Ramos (cell line): ENCODE measurements at regions not wholly inside any gene's neighbourhood (a gene's known extent, or its start where the extent isn't known, plus 50 kb on each side); places are given as distances from the start of the nearest gene placed in this dataset.

Source experiments
- in situ Hi-C: fragments of 300-500 bp; cut with MboI; formaldehyde crosslinking; loops from one replicate; pipeline ENCODE4 v1.14.3; 2022; ENCODE audit warnings: low sequenced_read_pairs; ENCODE audit not compliant: unreplicated experiment

DNA sequence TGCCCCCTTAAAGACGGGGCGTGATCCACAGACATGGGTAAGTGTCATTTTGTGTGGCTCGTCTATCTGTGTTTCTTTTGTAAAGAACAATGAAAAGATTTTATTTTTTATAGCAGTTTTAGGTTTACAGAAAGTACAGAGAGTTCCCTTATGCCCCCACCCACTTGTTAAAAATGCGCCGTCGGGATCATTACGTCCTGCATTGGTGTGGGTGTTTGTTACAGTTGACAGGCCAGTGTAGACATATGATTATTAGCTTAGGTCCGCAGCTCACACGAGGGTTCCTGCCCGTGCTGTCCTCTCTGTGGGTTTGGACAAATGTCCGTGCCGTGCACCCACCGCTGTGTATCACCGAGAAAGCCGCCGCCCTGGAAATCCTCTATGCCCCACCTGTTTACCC lies 50.5 kb downstream of the RGS12 start:
- in situ Hi-C loops, result loop anchor here (10.0 kb wide), 1 partner anchor 101 kb away; the partner anchor contains the start of gene HGFAC

DNA sequence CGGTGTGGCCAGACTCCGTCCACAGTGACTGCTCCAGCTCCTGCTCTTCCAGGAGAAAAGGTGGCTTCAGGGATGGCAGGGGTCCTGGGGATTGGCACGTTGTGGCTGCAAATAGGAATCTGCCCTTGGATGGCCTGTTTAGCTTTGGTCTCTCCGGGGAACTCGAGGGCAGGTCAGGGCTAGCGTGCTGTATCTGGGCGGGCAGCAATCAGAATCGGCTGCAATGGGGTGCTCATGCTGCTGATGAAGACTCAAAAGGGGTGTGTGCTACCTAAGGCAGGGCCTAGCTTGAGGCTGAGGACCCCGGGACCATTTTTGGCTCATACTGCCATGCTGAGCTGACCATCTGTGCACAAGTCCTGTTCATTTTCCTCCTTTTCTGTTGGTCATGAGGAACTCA lies 51.3 kb downstream of the RGS12 start:
- in situ Hi-C loops, result loop anchor here (10.0 kb wide), 1 partner anchor 101 kb away; the partner anchor contains the start of gene HGFAC

DNA sequence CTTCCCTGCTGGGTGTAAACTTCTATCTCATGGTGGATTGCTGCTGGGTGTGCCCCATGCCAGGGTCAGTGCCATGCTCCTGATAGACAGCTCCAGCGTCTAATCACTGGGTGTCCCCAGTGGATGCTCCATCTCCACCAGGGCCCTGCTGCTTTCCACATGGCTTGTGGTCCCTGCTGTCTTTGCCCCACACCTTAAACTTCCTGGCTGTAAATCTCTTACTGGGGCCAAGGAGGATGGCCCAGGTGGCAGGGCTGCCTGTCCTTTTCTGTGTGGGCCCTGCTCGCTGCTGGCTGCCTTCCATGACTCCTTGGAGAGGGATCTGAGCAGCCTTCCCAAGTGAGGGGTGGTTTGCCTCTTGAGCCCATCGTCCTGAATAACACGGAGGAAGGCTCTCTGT lies 51.8 kb downstream of the RGS12 start:
- in situ Hi-C loops, result loop anchor here (10.0 kb wide), 1 partner anchor 100 kb away; the partner anchor contains the start of gene HGFAC

DNA sequence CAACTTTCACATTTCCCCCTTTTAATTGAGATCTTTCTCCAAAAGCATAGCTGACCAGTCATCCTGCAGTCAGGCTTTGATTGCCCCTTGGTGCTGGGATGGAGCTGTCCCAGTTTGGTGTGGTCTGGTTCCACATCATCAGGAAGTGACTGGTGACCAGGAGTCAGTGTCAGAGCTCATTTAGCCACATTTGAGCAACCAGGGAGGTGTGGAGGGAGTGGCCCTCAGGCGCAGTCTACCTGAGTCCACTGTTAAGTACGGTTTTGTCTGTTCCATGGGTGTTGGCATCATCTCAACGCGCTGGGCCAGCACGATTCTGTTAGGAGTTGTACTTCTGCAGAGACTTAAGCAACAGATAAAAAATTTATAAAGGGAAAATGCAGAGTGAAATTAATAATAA lies 52.6 kb downstream of the RGS12 start:
- in situ Hi-C loops, result loop anchor here (10.0 kb wide), 1 partner anchor 99 kb away; the partner anchor contains the start of gene HGFAC

DNA sequence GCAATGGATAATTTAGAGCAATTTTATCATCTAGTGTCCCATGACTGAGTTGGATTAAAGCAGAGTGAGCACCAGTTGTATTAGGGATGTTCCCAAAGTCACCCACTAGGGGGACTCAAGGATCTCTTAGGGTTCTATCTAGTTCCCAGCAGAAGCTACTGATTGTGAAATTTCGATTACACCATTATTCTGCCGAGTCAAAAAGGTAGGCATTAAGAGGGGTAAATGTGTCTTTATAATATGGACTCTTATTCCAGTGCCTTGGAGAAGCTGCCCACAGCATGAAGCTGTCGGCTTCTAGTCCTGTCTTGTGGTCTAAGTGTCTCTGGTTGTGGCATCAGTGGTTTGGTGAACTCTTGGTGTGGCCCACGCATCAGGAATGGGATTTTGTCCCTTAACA lies 53.3 kb downstream of the RGS12 start:
- in situ Hi-C loops, result loop anchor here (10.0 kb wide), 1 partner anchor 99 kb away; the partner anchor contains the start of gene HGFAC

GRCh38 chr4:3347871-3348270 lies 55.0 kb downstream of the RGS12 start:
- in situ Hi-C loops, result loop anchor here (10.0 kb wide), 1 partner anchor 97 kb away; the partner anchor contains the start of gene HGFAC

GRCh38 chr4:3348621-3349020 lies 55.8 kb downstream of the RGS12 start:
- in situ Hi-C loops, result loop anchor here (10.0 kb wide), 1 partner anchor 96 kb away; the partner anchor contains the start of gene HGFAC

DNA sequence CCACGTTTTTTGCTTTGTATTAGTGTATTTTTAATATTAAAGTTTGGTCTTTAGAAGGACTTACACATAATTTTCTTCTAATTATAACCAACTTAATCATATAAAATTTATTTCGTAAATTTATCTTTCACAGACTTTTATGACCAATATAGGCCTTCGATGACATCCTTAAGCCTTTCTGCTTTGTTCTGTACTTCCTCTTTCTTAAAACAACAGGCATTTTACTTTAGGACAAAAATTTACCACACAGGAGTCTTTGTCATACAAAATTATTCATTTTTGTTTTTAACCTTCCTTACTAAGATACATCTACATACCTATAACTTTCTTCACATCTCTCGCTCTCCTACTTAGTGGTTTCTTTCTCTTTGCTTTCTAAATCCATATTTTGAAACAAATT lies 56.3 kb downstream of the RGS12 start:
- in situ Hi-C loops, result loop anchor here (10.0 kb wide), 1 partner anchor 96 kb away; the partner anchor contains the start of gene HGFAC

DNA sequence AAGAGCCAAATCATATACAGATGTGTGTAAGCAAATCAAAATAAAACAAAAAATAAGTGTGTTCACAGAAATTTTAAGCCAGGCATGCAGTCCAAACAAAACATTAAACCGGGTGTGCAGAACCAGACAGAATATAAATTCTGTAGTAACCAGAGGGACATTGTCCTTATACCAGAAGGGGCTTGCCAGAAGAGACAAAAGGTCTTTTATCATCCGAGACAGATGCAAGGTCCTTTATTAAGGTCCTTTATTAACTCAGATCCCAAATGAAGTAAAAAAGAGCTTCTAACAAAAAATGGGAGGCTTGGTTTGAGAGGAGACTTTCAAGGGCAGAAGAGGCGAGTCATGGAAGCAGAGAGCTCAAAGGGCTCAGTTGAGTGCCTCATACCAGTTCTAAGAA lies 59.2 kb downstream of the RGS12 start:
- in situ Hi-C loops, result no loop called here

DNA sequence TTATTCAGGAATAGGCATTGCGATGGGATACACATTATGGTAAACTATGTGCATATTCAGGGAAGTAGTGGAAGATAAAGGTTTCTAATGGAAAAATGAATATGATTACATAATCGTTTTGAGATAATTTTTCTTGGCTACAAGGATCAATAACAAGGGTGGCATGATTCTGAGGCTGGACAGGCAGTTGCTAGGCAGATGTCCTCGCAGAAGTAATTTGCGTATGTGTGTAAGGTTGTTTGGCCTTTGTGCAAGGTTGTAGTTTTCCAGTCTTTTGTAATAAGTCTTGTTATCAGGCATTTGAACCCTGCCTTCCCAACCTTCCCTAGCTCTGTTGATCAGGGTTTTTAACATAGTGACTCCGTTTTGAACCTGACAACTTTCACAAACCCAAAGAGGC lies 59.7 kb downstream of the RGS12 start:
- in situ Hi-C loops, result no loop called here

- in situ Hi-C loops, result no loop called here
Measured at GRCh38 chr4:3352941-3353594, 60.2 kb downstream of the RGS12 start.

GRCh38 chr4:3353752-3354454 lies 61.1 kb downstream of the RGS12 start:
- in situ Hi-C loops, result no loop called here

DNA sequence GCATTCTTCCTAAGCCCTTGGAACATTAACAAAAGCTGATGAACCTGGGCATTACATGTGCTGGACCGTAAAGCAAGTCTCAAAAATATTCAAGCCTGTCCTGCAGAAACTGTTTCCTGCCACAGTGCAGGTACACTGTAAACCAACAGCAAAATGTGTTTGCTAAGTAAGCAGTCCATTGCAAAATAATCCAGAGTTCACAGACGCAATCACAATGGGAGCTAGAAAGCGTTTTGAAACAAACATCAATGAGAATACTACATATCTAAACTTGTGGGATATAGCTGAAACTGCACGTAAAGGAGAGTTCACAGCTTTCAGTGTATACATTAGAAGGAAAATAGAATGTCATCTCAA lies 61.6 kb downstream of the RGS12 start:
- in situ Hi-C loops, result no loop called here

DNA sequence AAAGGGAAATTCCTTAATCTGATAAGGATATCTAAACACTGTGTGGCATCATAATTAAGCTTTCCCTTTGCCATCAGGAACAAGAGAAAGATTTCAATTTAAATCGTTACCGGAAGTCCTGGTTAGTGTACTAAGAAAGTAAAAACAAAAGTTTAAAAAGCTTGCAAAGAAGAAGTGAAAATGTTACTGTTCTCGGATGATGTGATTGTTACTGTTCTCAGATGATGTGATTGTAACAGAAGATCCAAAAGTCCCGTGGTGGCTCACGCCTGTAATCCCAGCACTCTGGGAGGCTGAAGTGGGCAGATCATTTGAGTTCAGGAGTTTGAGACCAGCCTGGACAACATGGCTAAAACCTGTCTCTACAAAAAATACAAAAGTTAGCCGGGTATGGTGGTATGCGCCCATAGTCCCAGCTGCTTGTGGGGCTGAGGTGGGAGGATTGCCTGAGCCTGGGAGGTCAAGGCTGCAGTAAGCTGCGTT lies 62.5 kb downstream of the RGS12 start:
- in situ Hi-C loops, result no loop called here

DNA sequence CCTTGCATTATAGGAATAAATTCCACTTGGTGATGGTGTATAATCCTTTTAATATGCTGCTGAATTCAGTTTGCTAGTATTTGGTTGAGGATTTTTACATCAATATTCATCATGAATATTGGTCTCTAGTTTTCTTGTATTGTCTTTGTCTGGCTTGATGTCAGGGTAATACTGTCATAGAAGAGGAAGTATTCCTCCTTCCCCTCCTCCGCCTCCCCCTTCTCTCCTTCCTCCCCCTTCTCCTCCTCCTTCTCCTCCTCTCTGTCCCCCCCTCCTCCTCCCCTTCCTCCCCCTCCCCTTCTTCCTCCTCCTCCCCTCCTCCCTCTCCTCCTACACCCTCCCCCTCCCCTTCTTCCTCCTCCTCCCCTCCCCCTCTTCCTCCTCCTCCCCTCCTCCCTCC lies 65.8 kb downstream of the RGS12 start:
- in situ Hi-C loops, result no loop called here

GRCh38 chr4:3360777-3361176 lies 68.0 kb downstream of the RGS12 start:
- in situ Hi-C loops, result no loop called here

GRCh38 chr4:3361406-3361805 lies 68.6 kb downstream of the RGS12 start:
- in situ Hi-C loops, result no loop called here

GRCh38 chr4:3361896-3362295 lies 69.1 kb downstream of the RGS12 start:
- in situ Hi-C loops, result no loop called here

GRCh38 chr4:3362431-3363287 lies 69.8 kb downstream of the RGS12 start:
- in situ Hi-C loops, result no loop called here

DNA sequence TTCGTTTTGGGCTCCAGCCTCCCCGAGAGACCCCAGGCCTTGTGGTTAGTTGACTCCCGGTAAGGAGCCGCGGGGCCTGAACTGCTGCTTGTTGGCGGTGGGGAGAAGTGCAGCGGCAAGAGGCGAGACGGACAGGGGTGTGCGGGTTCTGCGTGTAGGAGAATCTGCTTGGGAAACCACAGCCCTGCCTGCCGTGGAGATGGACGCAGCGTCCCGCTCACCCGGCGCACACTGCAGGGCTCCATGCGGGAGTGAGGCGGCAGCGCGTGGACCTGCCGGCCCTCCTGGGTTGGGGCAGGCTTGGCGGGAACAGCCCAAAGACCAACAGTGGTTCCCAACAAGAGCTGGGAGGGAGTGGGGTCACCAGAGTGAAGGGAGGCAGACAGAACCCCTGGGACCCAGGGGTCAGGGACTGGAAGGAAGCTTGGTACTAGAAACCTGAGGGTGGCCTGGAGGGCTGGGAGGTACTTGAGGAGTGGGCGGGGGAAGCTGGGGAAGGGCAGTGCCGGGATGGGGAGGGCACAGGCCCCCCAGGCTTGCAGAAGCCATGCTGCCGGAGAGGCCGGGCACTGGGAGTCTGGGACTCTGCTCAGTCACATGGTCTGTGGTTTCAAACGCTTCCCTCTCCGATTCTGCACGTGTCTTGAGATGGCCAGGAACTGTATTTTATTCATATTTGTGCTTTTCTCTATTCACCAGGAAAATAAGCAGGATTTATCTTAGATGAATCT lies 70.8 kb downstream of the RGS12 start:
- in situ Hi-C loops, result no loop called here
